ENCODE measurements at regions not wholly inside any gene's neighbourhood (a gene's known extent, or its start where the extent isn't known, plus 50 kb on each side); places are given as distances from the start of the nearest gene placed in this dataset.

- H3K9me3 ChIP-seq (ENCODE audit: insufficient read depth, low read length): no peaks in the 10 kb centered on the region
- no peak overlapping the region for H2AFZ ChIP-seq (ENCODE audit: low read depth, low read length)
- no peaks in the 10 kb centered on the region for H4K20me1 ChIP-seq (ENCODE audit: insufficient read depth, low read length)
- H3K79me2 ChIP-seq (ENCODE audit: low read length): no peaks in the 10 kb centered on the region
- H3K27me3 ChIP-seq (ENCODE audit: low read depth, low read length): no peaks in the 10 kb centered on the region
- H3K4me2 ChIP-seq (ENCODE audit: low read length): no peak overlapping the region
- no peaks in the 10 kb centered on the region for H3K4me1 ChIP-seq (ENCODE audit: low read length)
- H3K9ac ChIP-seq (ENCODE audit: low read length): no peak overlapping the region
- H3K4me3 ChIP-seq (ENCODE audit: low read length): no peak overlapping the region
- no peak overlapping the region for H3K27ac ChIP-seq (ENCODE audit: low read length)
- TF ChIP-seq CTCF (IDR thresholded peaks at IDR 0.05; ENCODE audit: low read depth, low read length) (no peak), EZH2phosphoT487 (IDR thresholded peaks at IDR 0.05; ENCODE audit: low read depth) (no peak)
- no peaks in the 10 kb centered on the region for H3K36me3 ChIP-seq (replicated peaks; ENCODE audit: low read depth, low read length)
Observed at GRCh38 chr16:25571712-25572111, 120.0 kb upstream of the HS3ST4 start.

- Histone ChIP-seq H3K4me2 (ENCODE audit: low read length) (no peak overlapping the region), H2AFZ (ENCODE audit: low read depth, low read length) (no peak overlapping the region), H3K9ac (ENCODE audit: low read length) (no peak overlapping the region), H3K27ac (ENCODE audit: low read length) (no peak overlapping the region), H4K20me1 (ENCODE audit: insufficient read depth, low read length) (no peaks in the 10 kb centered on the region), H3K79me2 (ENCODE audit: low read length) (no peaks in the 10 kb centered on the region), H3K4me1 (ENCODE audit: low read length) (no peaks in the 10 kb centered on the region), H3K9me3 (ENCODE audit: insufficient read depth, low read length) (no peaks in the 10 kb centered on the region), H3K27me3 (ENCODE audit: low read depth, low read length) (no peaks in the 10 kb centered on the region), H3K36me3 (replicated peaks; ENCODE audit: low read depth, low read length) (no peaks in the 10 kb centered on the region), H3K4me3 (ENCODE audit: low read length) (no peak overlapping the region)
- TF ChIP-seq EZH2phosphoT487 (IDR thresholded peaks at IDR 0.05; ENCODE audit: low read depth) (no peak), CTCF (IDR thresholded peaks at IDR 0.05; ENCODE audit: low read depth, low read length) (no peak)
Observed at GRCh38 chr16:25570131-25570530, 121.6 kb upstream of the HS3ST4 start.

GRCh38 chr16:25568991-25569390, 122.8 kb upstream of the HS3ST4 start:
- Histone ChIP-seq H3K9ac (ENCODE audit: low read length) (no peak overlapping the region), H4K20me1 (ENCODE audit: insufficient read depth, low read length) (no peaks in the 10 kb centered on the region), H2AFZ (ENCODE audit: low read depth, low read length) (no peak overlapping the region), H3K79me2 (ENCODE audit: low read length) (no peaks in the 10 kb centered on the region), H3K27me3 (ENCODE audit: low read depth, low read length) (no peaks in the 10 kb centered on the region), H3K4me1 (ENCODE audit: low read length) (no peaks in the 10 kb centered on the region), H3K27ac (ENCODE audit: low read length) (no peak overlapping the region), H3K9me3 (ENCODE audit: insufficient read depth, low read length) (no peaks in the 10 kb centered on the region), H3K36me3 (replicated peaks; ENCODE audit: low read depth, low read length) (no peaks in the 10 kb centered on the region), H3K4me3 (ENCODE audit: low read length) (no peak overlapping the region), H3K4me2 (ENCODE audit: low read length) (no peak overlapping the region)
- TF ChIP-seq CTCF (IDR thresholded peaks at IDR 0.05; ENCODE audit: low read depth, low read length) (no peak), EZH2phosphoT487 (IDR thresholded peaks at IDR 0.05; ENCODE audit: low read depth) (no peak)

GRCh38 chr16:25566183-25566582, 125.6 kb upstream of the HS3ST4 start:
- no peak overlapping the region for H3K27ac ChIP-seq (ENCODE audit: low read length)
- H3K9ac ChIP-seq (ENCODE audit: low read length): no peak overlapping the region
- no peaks in the 10 kb centered on the region for H4K20me1 ChIP-seq (ENCODE audit: insufficient read depth, low read length)
- no peaks in the 10 kb centered on the region for H3K36me3 ChIP-seq (replicated peaks; ENCODE audit: low read depth, low read length)
- no peak overlapping the region for H3K4me3 ChIP-seq (ENCODE audit: low read length)
- H2AFZ ChIP-seq (ENCODE audit: low read depth, low read length): no peak overlapping the region
- H3K4me1 ChIP-seq (ENCODE audit: low read length): peaks cover 3% of the 10 kb centered on the region; the same call in 1 of the 2 replicates
- H3K27me3 ChIP-seq (ENCODE audit: low read depth, low read length): no peaks in the 10 kb centered on the region
- no peak overlapping the region for H3K4me2 ChIP-seq (ENCODE audit: low read length)
- H3K79me2 ChIP-seq (ENCODE audit: low read length): no peaks in the 10 kb centered on the region
- no peaks in the 10 kb centered on the region for H3K9me3 ChIP-seq (ENCODE audit: insufficient read depth, low read length)
- no peak for TF ChIP-seq CTCF (IDR thresholded peaks at IDR 0.05; ENCODE audit: low read depth, low read length)
- no peak for TF ChIP-seq EZH2phosphoT487 (IDR thresholded peaks at IDR 0.05; ENCODE audit: low read depth)
